SK-N-SH treated with all-trans-retinoic acid at 6 μM for 48 hours (cell line): ENCODE measurements at regions not wholly inside any gene's neighbourhood (a gene's known extent, or its start where the extent isn't known, plus 50 kb on each side); places are given as distances from the start of the nearest gene placed in this dataset.

Source experiments
- ARNTL ChIP-seq: fragments of 450-650 bp; formaldehyde crosslinking; IDR thresholded peaks from 2 replicates; pipeline ENCODE4 v1.5.0; 2020; ENCODE audit warnings: low read depth, mild to moderate bottlenecking, moderate library complexity, borderline replicate concordance
- BACH2 ChIP-seq: fragments of 250-450 bp; sonication (Bioruptor Pico); IDR thresholded peaks from 2 replicates; pipeline ENCODE4 v1.9.0; 2021; ENCODE audit warnings: mild to moderate bottlenecking, borderline replicate concordance
- CREB5 ChIP-seq: fragments of 250-450 bp; sonication (Bioruptor Pico); IDR thresholded peaks from 2 replicates; pipeline ENCODE4 v1.5.1; 2020; ENCODE audit warnings: low read depth, mild to moderate bottlenecking, moderate library complexity
- GLIS3 ChIP-seq: fragments of 250-450 bp; sonication (Bioruptor Pico); IDR thresholded peaks from 2 replicates; pipeline ENCODE4 v1.5.0; 2020; ENCODE audit warnings: mild to moderate bottlenecking, moderate library complexity
- ISL1 ChIP-seq: fragments of 250-450 bp; sonication (Bioruptor Pico); IDR thresholded peaks from 2 replicates; pipeline ENCODE4 v2.1.2; 2022; ENCODE audit warnings: mild to moderate bottlenecking, moderate library complexity
- PATZ1 ChIP-seq: fragments of 250-450 bp; sonication (Bioruptor Pico); IDR thresholded peaks from 2 replicates; pipeline ENCODE4 v1.8.0; 2020; ENCODE audit warnings: mild to moderate bottlenecking, moderate library complexity, borderline replicate concordance
- SNAI2 ChIP-seq: fragments of 250-450 bp; sonication (Bioruptor Pico); IDR thresholded peaks from 2 replicates; pipeline ENCODE4 v1.5.0; 2020; ENCODE audit warnings: mild to moderate bottlenecking, moderate library complexity
- TSHZ2 ChIP-seq: fragments of 250-450 bp; sonication (Bioruptor Pico); IDR thresholded peaks from 2 replicates; pipeline ENCODE4 v1.5.0; 2020; ENCODE audit warnings: mild to moderate bottlenecking, moderate library complexity
- ZC3H10 ChIP-seq: fragments of 250-450 bp; sonication (Bioruptor Pico); IDR thresholded peaks from 2 replicates; pipeline ENCODE4 v1.5.1; 2021; ENCODE audit warnings: mild to moderate bottlenecking, moderate library complexity
- ZFP3 ChIP-seq: fragments of 250-450 bp; sonication (Bioruptor Pico); IDR thresholded peaks from 2 replicates; pipeline ENCODE4 v1.5.0; 2020; ENCODE audit warnings: mild to moderate bottlenecking, moderate library complexity
- ZFP30 ChIP-seq: fragments of 450-650 bp; formaldehyde crosslinking; IDR thresholded peaks from 2 replicates; pipeline ENCODE4 v1.5.0; 2022; ENCODE audit warnings: mild to moderate bottlenecking, moderate library complexity

- TF ChIP-seq ISL1 (CRISPR knock-in tag) (no peak), ZFP30 (no peak), TSHZ2 (CRISPR knock-in tag) (no peak), BACH2 (no peak), CREB5 (no peak), SNAI2 (CRISPR knock-in tag) (no peak), GLIS3 (CRISPR knock-in tag) (no peak), ARNTL (no peak), PATZ1 (CRISPR knock-in tag) (no peak), ZC3H10 (CRISPR knock-in tag) (no peak), ZFP3 (no peak)
Measured at GRCh38 chr12:42695490-42695995, 106.0 kb upstream of the PRICKLE1 start.
